SU-DHL-6 (cell line): ENCODE measurements at regions not wholly inside any gene's neighbourhood (a gene's known extent, or its start where the extent isn't known, plus 50 kb on each side); places are given as distances from the start of the nearest gene placed in this dataset.

Source experiments
- H2AFZ ChIP-seq: fragments of 200-600 bp; sonication (generic); 2 replicates; pipeline ENCODE4 v1.6.1; 2014; ENCODE audit warnings: low read depth, mild to moderate bottlenecking, moderate library complexity, mixed read lengths, antibody characterized with exemption, low read length; ENCODE audit not compliant: severe bottlenecking
- H3F3A ChIP-seq: fragments of 200-600 bp; shearing (Covaris generic); 2 replicates; pipeline ENCODE4 v1.6.0; 2016; ENCODE audit warnings: antibody characterized with exemption, mild to moderate bottlenecking; ENCODE audit not compliant: insufficient read depth
- H3K27ac ChIP-seq: fragments of 200-600 bp; sonication (generic); 2 replicates; pipeline ENCODE4 v1.5.1; 2016; ENCODE audit warnings: low read depth, mild to moderate bottlenecking, low read length, moderate library complexity, mixed read lengths
- H3K27me3 ChIP-seq: fragments of 200-600 bp; sonication (generic), shearing (Covaris generic); 2 replicates; pipeline ENCODE4 v1.6.0; 2014; ENCODE audit warnings: mild to moderate bottlenecking, low read length
- H3K36me3 ChIP-seq: fragments of 200-600 bp; sonication (generic); 2 replicates; pipeline ENCODE4 v1.6.1; 2014; ENCODE audit warnings: mild to moderate bottlenecking, low read length, mixed read lengths
- H3K4me2 ChIP-seq: fragments of 300-600, 200-600 bp; shearing (Covaris generic), sonication (generic); 2 replicates; pipeline ENCODE4 v1.6.0; 2014; ENCODE audit warnings: low read length, low read depth, mild to moderate bottlenecking; ENCODE audit not compliant: poor library complexity, severe bottlenecking
- H3K4me3 ChIP-seq: fragments of 200-600 bp; sonication (generic); 2 replicates; pipeline ENCODE4 v1.5.1; 2014; ENCODE audit warnings: antibody characterized with exemption, low read length, mild to moderate bottlenecking, mixed read lengths; ENCODE audit not compliant: insufficient read depth, poor library complexity, severe bottlenecking
- H3K79me2 ChIP-seq: fragments of 200-600 bp; sonication (generic); 2 replicates; pipeline ENCODE4 v1.6.1; 2014; ENCODE audit warnings: mild to moderate bottlenecking, low read length, moderate library complexity; ENCODE audit not compliant: insufficient read depth
- H3K9ac ChIP-seq: fragments of 200-600 bp; sonication (generic); 2 replicates; pipeline ENCODE4 v1.7.0; 2014; ENCODE audit warnings: mild to moderate bottlenecking, low read length
- H3K9me2 ChIP-seq: fragments of 200-600 bp; sonication (generic); replicated peaks from 2 replicates; pipeline ENCODE4 v1.6.1; 2014; ENCODE audit warnings: low read length; ENCODE audit not compliant: insufficient read depth
- H3K9me3 ChIP-seq: fragments of 200-600 bp; sonication (generic); 2 replicates; pipeline ENCODE4 v1.6.1; 2014; ENCODE audit warnings: low read length, mixed read lengths; ENCODE audit not compliant: insufficient read depth
- H4K20me1 ChIP-seq: fragments of 200-600 bp; sonication (generic); 2 replicates; pipeline ENCODE4 v1.6.1; 2014; ENCODE audit warnings: low read depth, mild to moderate bottlenecking, antibody characterized with exemption, low read length, moderate library complexity, mixed read lengths
- EZH2phosphoT487 ChIP-seq: fragments of 200-600 bp; sonication (generic), shearing (Covaris generic); conservative IDR thresholded peaks from 2 replicates; pipeline ENCODE4 v1.6.1; 2018; ENCODE audit warnings: mild to moderate bottlenecking, antibody characterized with exemption, low read length, moderate library complexity, mixed read lengths
- TF ChIP-seq, protein P1 (sequence below): fragments of 200-600 bp; sonication (generic); IDR thresholded peaks from one replicate; pipeline ENCODE4 v1.5.1; 2017; ENCODE audit warnings: antibody characterized with exemption, mild to moderate bottlenecking, low read length, moderate library complexity; ENCODE audit not compliant: insufficient read depth, poor library complexity, severe bottlenecking

GRCh38 chr1:201773764-201774163 lies 55.2 kb upstream of the IPO9 start:
- TF ChIP-seq EZH2phosphoT487 = no peak
- TF ChIP-seq, protein P1, sequence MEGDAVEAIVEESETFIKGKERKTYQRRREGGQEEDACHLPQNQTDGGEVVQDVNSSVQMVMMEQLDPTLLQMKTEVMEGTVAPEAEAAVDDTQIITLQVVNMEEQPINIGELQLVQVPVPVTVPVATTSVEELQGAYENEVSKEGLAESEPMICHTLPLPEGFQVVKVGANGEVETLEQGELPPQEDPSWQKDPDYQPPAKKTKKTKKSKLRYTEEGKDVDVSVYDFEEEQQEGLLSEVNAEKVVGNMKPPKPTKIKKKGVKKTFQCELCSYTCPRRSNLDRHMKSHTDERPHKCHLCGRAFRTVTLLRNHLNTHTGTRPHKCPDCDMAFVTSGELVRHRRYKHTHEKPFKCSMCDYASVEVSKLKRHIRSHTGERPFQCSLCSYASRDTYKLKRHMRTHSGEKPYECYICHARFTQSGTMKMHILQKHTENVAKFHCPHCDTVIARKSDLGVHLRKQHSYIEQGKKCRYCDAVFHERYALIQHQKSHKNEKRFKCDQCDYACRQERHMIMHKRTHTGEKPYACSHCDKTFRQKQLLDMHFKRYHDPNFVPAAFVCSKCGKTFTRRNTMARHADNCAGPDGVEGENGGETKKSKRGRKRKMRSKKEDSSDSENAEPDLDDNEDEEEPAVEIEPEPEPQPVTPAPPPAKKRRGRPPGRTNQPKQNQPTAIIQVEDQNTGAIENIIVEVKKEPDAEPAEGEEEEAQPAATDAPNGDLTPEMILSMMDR = no peak
- no peaks in the 10 kb centered on the region for H3K36me3 ChIP-seq
- no peaks in the 10 kb centered on the region for H4K20me1 ChIP-seq
- H3K27me3 ChIP-seq = no peaks in the 10 kb centered on the region
- no peak overlapping the region for H3K27ac ChIP-seq
- H3K9ac ChIP-seq = no peak overlapping the region
- no peaks in the 10 kb centered on the region for H3K9me2 ChIP-seq
- H2AFZ ChIP-seq = no peak overlapping the region
- no peaks in the 10 kb centered on the region for H3K79me2 ChIP-seq
- no peak overlapping the region for H3K4me3 ChIP-seq
- no peaks in the 10 kb centered on the region for H3F3A ChIP-seq
- no peak overlapping the region for H3K4me2 ChIP-seq
- H3K9me3 ChIP-seq = no peaks in the 10 kb centered on the region

GRCh38 chr1:201774224-201774982 lies 54.6 kb upstream of the IPO9 start:
- TF ChIP-seq, protein P1 = no peak
- TF ChIP-seq EZH2phosphoT487 = no peak
- Histone ChIP-seq H3K27ac (no peak overlapping the region), H3K27me3 (no peaks in the 10 kb centered on the region), H3K4me3 (no peak overlapping the region), H3K36me3 (no peaks in the 10 kb centered on the region), H3K79me2 (no peaks in the 10 kb centered on the region), H3K4me2 (no peak overlapping the region), H3K9me3 (no peaks in the 10 kb centered on the region), H4K20me1 (no peaks in the 10 kb centered on the region), H2AFZ (no peak overlapping the region), H3F3A (no peaks in the 10 kb centered on the region), H3K9me2 (no peaks in the 10 kb centered on the region), H3K9ac (no peak overlapping the region)

DNA sequence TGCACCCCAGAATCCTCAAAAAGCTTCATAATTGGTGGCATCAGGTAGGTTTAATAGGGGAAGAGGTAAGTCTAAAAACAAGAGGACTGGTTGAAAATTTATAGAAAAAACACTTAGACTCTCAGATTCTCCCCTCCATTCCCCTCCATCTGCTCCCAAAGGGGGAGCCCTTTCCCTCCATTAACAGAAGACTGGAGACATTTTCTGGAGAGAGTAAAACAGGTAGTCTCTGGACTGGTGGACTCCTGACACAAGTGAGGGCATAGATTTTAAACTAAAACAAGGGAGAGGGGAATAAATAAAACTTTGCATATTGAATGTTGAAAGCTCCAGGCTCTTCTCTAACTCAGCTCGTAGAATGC lies 54.0 kb upstream of the IPO9 start:
- H3K79me2 ChIP-seq = no peaks in the 10 kb centered on the region
- no peaks in the 10 kb centered on the region for H3K9me2 ChIP-seq
- H3K4me2 ChIP-seq = no peak overlapping the region
- no peak overlapping the region for H3K27ac ChIP-seq
- H3K9me3 ChIP-seq = no peaks in the 10 kb centered on the region
- no peaks in the 10 kb centered on the region for H4K20me1 ChIP-seq
- no peak overlapping the region for H3K4me3 ChIP-seq
- no peak overlapping the region for H3K9ac ChIP-seq
- no peaks in the 10 kb centered on the region for H3F3A ChIP-seq
- TF ChIP-seq, protein P1 = no peak
- TF ChIP-seq EZH2phosphoT487 = no peak
- no peaks in the 10 kb centered on the region for H3K36me3 ChIP-seq
- H2AFZ ChIP-seq = no peak overlapping the region
- peaks cover 2% of the 10 kb centered on the region; the same call in 1 of the 2 replicates for H3K27me3 ChIP-seq
